Osteocyte (in vitro differentiated cells): ENCODE measurements at regions not wholly inside any gene's neighbourhood (a gene's known extent, or its start where the extent isn't known, plus 50 kb on each side); places are given as distances from the start of the nearest gene placed in this dataset.

Source experiments
- DNase-seq: peaks from one replicate; pipeline ENCODE4 v3.0.0; 2021; ENCODE audit warnings: mixed read lengths; ENCODE audit not compliant: unreplicated experiment; ENCODE audit errors: extremely low spot score
- H3K27ac Mint-ChIP-seq: one replicate; pipeline ENCODE4 v1.8.0; 2021; ENCODE audit warnings: mild to moderate bottlenecking, mixed read lengths; ENCODE audit not compliant: unreplicated experiment
- H3K27me3 Mint-ChIP-seq: one replicate; pipeline ENCODE4 v1.8.0; 2021; ENCODE audit warnings: mixed read lengths; ENCODE audit not compliant: unreplicated experiment
- H3K36me3 Mint-ChIP-seq: one replicate; pipeline ENCODE4 v1.8.0; 2021; ENCODE audit warnings: mixed read lengths; ENCODE audit not compliant: unreplicated experiment
- H3K4me1 Mint-ChIP-seq: one replicate; pipeline ENCODE4 v1.8.0; 2021; ENCODE audit warnings: mixed read lengths; ENCODE audit not compliant: unreplicated experiment
- H3K4me3 Mint-ChIP-seq: one replicate; pipeline ENCODE4 v1.8.0; 2021; ENCODE audit warnings: mild to moderate bottlenecking, moderate library complexity, mixed read lengths; ENCODE audit not compliant: unreplicated experiment
- H3K9me3 Mint-ChIP-seq: one replicate; pipeline ENCODE4 v1.8.0; 2021; ENCODE audit warnings: mixed read lengths; ENCODE audit not compliant: unreplicated experiment
- TF ChIP-seq, protein P1 (sequence below): fragments of 200-600 bp; sonication (generic); IDR thresholded peaks from 2 replicates; pipeline ENCODE4 v1.5.0; 2021; ENCODE audit warnings: antibody characterized with exemption, mild to moderate bottlenecking, moderate library complexity

DNA sequence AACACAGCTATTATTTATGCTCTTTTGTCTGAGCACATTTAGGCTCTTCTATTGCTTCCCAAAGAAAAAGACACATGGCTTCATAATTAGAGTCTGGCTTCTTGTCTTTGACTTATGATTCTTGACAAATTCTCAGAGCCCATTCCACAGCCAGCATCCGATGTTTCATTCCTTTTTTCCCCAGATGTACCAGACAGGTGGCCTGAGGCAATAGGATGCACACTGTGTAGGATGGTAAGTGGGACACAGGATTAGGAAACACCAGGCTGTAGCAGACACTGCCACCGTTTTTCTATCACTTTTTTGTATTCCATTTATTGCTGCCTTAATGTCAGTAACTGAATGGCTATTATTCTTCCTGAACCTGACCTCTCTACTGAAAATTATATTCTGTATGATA is 188.9 kb upstream of the CDIN1 start:
- peaks cover 3% of the 10 kb centered on the region for H3K4me1 Mint-ChIP-seq

DNA sequence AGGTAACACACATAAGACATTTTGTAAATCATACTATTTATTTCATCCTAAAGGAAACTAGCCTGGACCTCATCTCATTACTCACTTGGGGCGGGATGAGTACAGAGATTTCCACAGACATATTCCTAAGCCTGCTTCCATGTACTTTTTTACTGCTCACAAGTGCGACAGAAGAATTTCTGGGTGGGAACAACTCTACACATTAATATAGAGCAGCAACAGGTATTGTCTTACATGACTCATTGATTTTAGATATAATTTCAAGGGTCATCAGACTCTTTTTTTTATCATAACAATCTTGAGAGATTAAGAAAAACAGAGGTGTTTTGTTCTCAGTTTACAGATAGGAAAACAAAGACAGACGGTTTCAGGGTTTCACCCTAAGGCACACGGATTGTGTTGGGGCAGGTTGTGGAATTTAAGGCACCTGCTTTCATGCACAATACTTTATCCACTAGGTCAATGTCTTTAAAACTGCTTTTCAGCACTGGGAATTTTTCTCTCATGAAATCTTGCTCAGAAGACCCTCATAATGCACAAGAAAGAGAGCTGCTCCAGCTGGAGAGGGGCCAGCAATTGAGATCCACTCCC is 186.7 kb upstream of the CDIN1 start:
- Mint-ChIP-seq H3K4me3 (no peak overlapping the region), H3K4me1 (peaks cover 3% of the 10 kb centered on the region), H3K36me3 (no peaks in the 10 kb centered on the region), H3K27me3 (no peaks in the 10 kb centered on the region), H3K27ac (no peak overlapping the region), H3K9me3 (peaks cover 4% of the 10 kb centered on the region)
- DNase-seq, result no peak
- TF ChIP-seq, protein P1, sequence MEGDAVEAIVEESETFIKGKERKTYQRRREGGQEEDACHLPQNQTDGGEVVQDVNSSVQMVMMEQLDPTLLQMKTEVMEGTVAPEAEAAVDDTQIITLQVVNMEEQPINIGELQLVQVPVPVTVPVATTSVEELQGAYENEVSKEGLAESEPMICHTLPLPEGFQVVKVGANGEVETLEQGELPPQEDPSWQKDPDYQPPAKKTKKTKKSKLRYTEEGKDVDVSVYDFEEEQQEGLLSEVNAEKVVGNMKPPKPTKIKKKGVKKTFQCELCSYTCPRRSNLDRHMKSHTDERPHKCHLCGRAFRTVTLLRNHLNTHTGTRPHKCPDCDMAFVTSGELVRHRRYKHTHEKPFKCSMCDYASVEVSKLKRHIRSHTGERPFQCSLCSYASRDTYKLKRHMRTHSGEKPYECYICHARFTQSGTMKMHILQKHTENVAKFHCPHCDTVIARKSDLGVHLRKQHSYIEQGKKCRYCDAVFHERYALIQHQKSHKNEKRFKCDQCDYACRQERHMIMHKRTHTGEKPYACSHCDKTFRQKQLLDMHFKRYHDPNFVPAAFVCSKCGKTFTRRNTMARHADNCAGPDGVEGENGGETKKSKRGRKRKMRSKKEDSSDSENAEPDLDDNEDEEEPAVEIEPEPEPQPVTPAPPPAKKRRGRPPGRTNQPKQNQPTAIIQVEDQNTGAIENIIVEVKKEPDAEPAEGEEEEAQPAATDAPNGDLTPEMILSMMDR, result no peak

More for the DNA sequence above, 188.9 kb upstream of the CDIN1 start:
- DNase-seq, result no peak
- no peaks in the 10 kb centered on the region for H3K36me3 Mint-ChIP-seq
- H3K27me3 Mint-ChIP-seq, result no peaks in the 10 kb centered on the region
- TF ChIP-seq, protein P1, result no peak
- H3K4me3 Mint-ChIP-seq, result no peak overlapping the region
- H3K27ac Mint-ChIP-seq, result no peak overlapping the region
- peaks cover 4% of the 10 kb centered on the region for H3K9me3 Mint-ChIP-seq

DNA sequence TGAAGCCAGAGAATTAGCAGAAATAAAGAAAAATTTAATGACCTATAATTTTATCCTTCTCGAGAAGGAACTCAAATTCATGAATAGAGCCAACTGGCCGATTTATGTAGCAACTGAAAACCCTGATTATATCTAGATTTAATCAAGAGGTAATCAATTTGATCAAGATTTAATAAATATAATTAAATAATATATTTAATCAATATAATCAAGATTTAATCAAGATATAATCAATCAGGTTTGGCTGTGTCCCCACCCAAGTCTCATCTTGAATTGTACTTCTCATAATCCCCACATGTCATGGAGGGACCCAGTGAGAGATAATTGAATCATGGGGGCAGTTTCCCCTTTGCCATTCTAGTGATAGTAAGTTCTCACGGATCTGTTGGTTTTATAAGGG is 181.2 kb upstream of the CDIN1 start:
- Mint-ChIP-seq H3K27me3 (no peaks in the 10 kb centered on the region), H3K9me3 (peaks cover 5% of the 10 kb centered on the region), H3K36me3 (no peaks in the 10 kb centered on the region), H3K4me1 (peaks cover 8% of the 10 kb centered on the region), H3K4me3 (no peak overlapping the region), H3K27ac (no peak overlapping the region)
- TF ChIP-seq, protein P1, result no peak
- no peak for DNase-seq

DNA sequence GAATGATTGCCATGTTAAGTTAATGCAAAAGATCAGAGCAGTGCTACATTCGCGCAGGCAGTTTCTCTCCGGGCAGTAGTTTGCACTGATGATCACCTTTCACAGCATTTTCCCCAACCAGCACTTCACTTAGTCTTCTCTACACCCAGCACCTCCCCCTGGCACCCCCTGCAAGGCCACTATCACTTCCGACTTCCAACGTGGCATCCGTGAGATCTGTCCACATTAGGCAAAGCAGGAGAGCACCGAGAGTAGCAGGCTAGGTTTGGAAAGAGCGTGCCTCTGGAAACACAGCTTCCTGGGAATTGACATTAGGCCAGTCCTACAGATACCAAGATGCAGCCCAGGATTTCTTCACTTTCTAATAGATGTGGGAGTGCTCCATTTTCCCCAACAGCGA is 180.2 kb upstream of the CDIN1 start:
- TF ChIP-seq, protein P1, result no peak
- Mint-ChIP-seq H3K4me1 (peaks cover 8% of the 10 kb centered on the region), H3K4me3 (no peak overlapping the region), H3K27ac (no peak overlapping the region), H3K36me3 (peaks cover 2% of the 10 kb centered on the region), H3K27me3 (no peaks in the 10 kb centered on the region), H3K9me3 (peaks cover 5% of the 10 kb centered on the region)
- DNase-seq, result no peak

DNA sequence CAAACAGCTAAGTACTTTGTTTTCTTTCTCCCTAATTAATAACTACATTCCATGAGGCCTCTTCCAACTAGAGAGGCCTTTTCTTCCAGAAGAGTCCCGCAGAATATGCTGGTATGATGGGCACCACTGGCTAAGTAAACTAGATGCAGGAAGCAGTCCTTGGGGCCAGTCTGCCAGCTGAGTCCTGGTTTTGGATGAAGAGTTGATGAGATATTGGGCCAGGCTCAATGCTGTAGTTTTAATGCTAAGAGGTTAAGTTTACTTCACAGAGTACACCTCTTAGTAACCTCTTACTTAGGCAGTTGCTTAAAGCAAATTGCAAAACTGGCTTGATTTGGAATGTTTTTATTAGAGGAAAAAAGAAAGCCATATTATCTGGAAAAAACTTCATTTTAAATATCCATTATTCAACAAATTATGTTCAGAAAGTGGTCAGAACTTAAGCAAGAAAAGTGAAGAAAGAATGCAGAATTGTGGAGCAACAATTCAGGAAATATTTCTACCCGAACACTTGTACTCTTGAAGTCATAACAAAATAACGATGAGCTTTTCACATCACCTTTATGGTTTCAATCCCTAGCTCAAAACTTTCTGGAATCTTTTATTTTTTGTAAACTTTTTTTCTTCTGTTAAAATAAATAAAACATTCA is 178.4 kb upstream of the CDIN1 start:
- Mint-ChIP-seq H3K4me3 (no peak overlapping the region), H3K36me3 (peaks cover 2% of the 10 kb centered on the region), H3K4me1 (peaks cover 10% of the 10 kb centered on the region), H3K27me3 (no peaks in the 10 kb centered on the region), H3K9me3 (peaks cover 3% of the 10 kb centered on the region), H3K27ac (no peak overlapping the region)
- TF ChIP-seq, protein P1, result no peak
- no peak for DNase-seq
